OCI-LY1 (cell line): ENCODE measurements at regions not wholly inside any gene's neighbourhood (a gene's known extent, or its start where the extent isn't known, plus 50 kb on each side); places are given as distances from the start of the nearest gene placed in this dataset.

Experiments used
- EZH2 ChIP-seq: fragments of 200-600 bp; sonication (generic), shearing (Covaris generic); IDR thresholded peaks from 2 replicates; pipeline ENCODE4 v1.8.0; 2017; ENCODE audit warnings: borderline replicate concordance, mixed run types, mild to moderate bottlenecking, antibody characterized with exemption, low read length, moderate library complexity, mixed read lengths
- TF ChIP-seq, protein P1 (sequence below): fragments of 200-600 bp; sonication (generic), shearing (Covaris generic); IDR thresholded peaks from 2 replicates; pipeline ENCODE4 v1.5.1; 2017; ENCODE audit warnings: mild to moderate bottlenecking, antibody characterized with exemption, low read length, moderate library complexity, mixed read lengths

DNA sequence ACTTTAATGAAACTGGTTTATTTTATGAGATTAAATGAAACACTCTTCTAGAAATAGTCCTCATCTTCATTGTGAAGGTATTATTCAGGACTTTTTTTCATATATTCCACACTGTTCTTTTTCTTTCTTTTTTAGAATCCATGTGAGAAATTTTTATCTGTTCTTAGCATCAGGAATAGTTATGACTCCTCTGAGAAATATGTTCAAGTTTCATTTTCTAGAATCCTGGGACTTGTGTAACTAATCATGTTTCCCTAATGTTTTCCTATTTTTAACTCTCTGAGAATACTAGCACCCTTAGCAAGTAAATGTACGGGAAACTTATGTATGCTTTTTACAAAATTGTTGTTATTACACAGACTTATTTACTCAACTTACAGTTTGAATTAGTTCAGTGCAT lies 407.8 kb downstream of the CBLN4 start:
- TF ChIP-seq EZH2 = no peak
- TF ChIP-seq, protein P1, sequence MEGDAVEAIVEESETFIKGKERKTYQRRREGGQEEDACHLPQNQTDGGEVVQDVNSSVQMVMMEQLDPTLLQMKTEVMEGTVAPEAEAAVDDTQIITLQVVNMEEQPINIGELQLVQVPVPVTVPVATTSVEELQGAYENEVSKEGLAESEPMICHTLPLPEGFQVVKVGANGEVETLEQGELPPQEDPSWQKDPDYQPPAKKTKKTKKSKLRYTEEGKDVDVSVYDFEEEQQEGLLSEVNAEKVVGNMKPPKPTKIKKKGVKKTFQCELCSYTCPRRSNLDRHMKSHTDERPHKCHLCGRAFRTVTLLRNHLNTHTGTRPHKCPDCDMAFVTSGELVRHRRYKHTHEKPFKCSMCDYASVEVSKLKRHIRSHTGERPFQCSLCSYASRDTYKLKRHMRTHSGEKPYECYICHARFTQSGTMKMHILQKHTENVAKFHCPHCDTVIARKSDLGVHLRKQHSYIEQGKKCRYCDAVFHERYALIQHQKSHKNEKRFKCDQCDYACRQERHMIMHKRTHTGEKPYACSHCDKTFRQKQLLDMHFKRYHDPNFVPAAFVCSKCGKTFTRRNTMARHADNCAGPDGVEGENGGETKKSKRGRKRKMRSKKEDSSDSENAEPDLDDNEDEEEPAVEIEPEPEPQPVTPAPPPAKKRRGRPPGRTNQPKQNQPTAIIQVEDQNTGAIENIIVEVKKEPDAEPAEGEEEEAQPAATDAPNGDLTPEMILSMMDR = no peak
